ENCODE measurements at regions not wholly inside any gene's neighbourhood (a gene's known extent, or its start where the extent isn't known, plus 50 kb on each side); places are given as distances from the start of the nearest gene placed in this dataset.

DNA sequence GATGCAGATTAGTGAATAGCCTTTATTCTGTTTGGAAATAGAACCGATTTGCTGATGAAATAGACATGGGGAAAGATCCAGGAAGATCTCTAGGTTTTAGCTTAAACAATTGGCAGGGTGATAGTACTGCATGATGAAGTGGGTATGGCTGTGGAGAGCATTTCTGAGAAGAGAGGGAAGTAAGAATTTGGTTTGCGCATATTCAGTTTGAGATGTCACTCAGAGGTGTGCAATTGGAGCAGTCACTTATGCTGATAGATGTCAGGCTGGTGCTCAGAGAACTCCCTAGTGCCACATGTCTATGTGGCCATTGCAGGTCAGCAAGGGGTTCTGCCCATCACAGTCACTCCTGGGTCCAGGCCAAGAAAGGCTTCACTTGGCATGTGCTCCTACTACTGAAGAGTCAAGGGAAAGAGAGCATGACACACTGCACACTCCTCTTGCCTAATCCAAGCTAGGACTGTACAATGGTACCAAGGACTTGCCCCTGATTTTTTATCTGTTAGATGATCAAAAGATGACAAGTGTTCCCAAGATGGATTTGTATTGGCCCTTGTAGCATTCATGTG, 57.2 kb upstream of the ST8SIA2 start:
- Histone ChIP-seq H3K27me3 (replicated peaks; ENCODE audit: control insufficient read depth, insufficient read depth, low read length) (no peaks in the 10 kb centered on the region; the same call in none of the 2 replicates), H3K4me3 (replicated peaks; ENCODE audit: low read depth, low read length) (no peak overlapping the region), H3K36me3 (ENCODE audit: control insufficient read depth, insufficient read depth, low read length) (no peaks in the 10 kb centered on the region)
- no peak for TF ChIP-seq CTCF (IDR thresholded peaks at IDR 0.05; ENCODE audit: insufficient read depth, low read length, poor library complexity, severe bottlenecking)
- no peak for DNase-seq (ENCODE audit: extremely low read depth, insufficient read length)

DNA sequence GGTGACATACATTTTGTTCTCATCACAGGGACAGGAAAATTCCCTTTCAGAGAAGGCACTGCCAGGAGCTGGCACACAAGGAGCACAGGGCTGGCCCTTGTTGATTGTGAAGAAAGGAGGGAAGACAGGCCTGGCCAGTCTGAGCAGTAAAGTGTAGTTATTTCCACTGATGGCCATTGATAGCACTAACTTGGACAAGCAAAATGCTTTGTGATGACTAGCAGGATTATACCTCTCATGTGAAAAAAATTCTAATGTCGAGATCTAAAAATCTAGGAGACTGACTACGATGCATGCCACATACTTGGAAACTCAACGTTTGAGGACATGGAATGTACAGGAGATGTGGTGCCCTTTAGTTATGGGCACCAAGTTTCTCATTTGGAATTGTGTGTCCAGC, 54.3 kb upstream of the ST8SIA2 start:
- H3K4me3 ChIP-seq (replicated peaks; ENCODE audit: low read depth, low read length): no peak overlapping the region
- H3K27me3 ChIP-seq (replicated peaks; ENCODE audit: control insufficient read depth, insufficient read depth, low read length): no peaks in the 10 kb centered on the region; the same call in 1 of the 2 replicates
- H3K36me3 ChIP-seq (ENCODE audit: control insufficient read depth, insufficient read depth, low read length): no peaks in the 10 kb centered on the region
- TF ChIP-seq CTCF (IDR thresholded peaks at IDR 0.05; ENCODE audit: insufficient read depth, low read length, poor library complexity, severe bottlenecking): no peak
- DNase-seq (ENCODE audit: extremely low read depth, insufficient read length): no peak

All from GM06990 (cell line).